HL-60 (cell line): ENCODE measurements at regions not wholly inside any gene's neighbourhood (a gene's known extent, or its start where the extent isn't known, plus 50 kb on each side); places are given as distances from the start of the nearest gene placed in this dataset.

Source experiments
- SPI1 ChIP-seq: IDR thresholded peaks from 2 replicates; pipeline ENCODE4 v1.6.1; 2012; ENCODE audit warnings: low read depth, mild to moderate bottlenecking, borderline replicate concordance
- TF ChIP-seq, protein P1 (sequence below): IDR thresholded peaks from one replicate; pipeline ENCODE4 v1.5.1; 2011; ENCODE audit warnings: low read length, control low read depth, inconsistent platforms; ENCODE audit not compliant: insufficient read depth
- TF ChIP-seq, protein P2 (sequence below): IDR thresholded peaks from 2 replicates; pipeline ENCODE4 v1.6.1; 2012; ENCODE audit warnings: low read depth; ENCODE audit not compliant: insufficient replicate concordance

DNA sequence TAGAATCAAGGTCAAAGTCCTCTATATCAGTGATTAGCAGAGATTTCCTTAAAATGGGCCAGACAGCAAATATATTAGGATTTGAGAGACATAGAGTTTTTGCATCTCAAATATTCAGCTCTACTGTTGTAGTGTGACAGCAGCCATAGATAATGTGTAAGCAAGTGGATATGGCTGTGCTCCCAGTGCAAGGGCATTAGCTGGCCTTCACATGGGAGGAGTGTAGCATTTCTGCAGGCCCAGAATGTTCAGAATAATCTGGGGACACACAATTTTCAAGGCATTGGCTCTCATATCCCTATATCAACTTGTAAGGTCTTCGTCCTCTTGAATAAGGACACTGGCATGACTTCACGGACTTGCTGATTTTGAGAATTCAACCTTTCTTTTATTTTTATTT is 402.3 kb upstream of the ADAMTS5 start:
- TF ChIP-seq, protein P1, sequence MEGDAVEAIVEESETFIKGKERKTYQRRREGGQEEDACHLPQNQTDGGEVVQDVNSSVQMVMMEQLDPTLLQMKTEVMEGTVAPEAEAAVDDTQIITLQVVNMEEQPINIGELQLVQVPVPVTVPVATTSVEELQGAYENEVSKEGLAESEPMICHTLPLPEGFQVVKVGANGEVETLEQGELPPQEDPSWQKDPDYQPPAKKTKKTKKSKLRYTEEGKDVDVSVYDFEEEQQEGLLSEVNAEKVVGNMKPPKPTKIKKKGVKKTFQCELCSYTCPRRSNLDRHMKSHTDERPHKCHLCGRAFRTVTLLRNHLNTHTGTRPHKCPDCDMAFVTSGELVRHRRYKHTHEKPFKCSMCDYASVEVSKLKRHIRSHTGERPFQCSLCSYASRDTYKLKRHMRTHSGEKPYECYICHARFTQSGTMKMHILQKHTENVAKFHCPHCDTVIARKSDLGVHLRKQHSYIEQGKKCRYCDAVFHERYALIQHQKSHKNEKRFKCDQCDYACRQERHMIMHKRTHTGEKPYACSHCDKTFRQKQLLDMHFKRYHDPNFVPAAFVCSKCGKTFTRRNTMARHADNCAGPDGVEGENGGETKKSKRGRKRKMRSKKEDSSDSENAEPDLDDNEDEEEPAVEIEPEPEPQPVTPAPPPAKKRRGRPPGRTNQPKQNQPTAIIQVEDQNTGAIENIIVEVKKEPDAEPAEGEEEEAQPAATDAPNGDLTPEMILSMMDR: no peak
- TF ChIP-seq, protein P2, sequence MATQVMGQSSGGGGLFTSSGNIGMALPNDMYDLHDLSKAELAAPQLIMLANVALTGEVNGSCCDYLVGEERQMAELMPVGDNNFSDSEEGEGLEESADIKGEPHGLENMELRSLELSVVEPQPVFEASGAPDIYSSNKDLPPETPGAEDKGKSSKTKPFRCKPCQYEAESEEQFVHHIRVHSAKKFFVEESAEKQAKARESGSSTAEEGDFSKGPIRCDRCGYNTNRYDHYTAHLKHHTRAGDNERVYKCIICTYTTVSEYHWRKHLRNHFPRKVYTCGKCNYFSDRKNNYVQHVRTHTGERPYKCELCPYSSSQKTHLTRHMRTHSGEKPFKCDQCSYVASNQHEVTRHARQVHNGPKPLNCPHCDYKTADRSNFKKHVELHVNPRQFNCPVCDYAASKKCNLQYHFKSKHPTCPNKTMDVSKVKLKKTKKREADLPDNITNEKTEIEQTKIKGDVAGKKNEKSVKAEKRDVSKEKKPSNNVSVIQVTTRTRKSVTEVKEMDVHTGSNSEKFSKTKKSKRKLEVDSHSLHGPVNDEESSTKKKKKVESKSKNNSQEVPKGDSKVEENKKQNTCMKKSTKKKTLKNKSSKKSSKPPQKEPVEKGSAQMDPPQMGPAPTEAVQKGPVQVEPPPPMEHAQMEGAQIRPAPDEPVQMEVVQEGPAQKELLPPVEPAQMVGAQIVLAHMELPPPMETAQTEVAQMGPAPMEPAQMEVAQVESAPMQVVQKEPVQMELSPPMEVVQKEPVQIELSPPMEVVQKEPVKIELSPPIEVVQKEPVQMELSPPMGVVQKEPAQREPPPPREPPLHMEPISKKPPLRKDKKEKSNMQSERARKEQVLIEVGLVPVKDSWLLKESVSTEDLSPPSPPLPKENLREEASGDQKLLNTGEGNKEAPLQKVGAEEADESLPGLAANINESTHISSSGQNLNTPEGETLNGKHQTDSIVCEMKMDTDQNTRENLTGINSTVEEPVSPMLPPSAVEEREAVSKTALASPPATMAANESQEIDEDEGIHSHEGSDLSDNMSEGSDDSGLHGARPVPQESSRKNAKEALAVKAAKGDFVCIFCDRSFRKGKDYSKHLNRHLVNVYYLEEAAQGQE: no peak
- no peak for TF ChIP-seq SPI1
